HPDE6-E6E7 (cell line): ENCODE measurements at regions not wholly inside any gene's neighbourhood (a gene's known extent, or its start where the extent isn't known, plus 50 kb on each side); places are given as distances from the start of the nearest gene placed in this dataset.

Source experiments
- DNase-seq: peaks from one replicate; pipeline ENCODE4 v3.0.0; 2011; ENCODE audit warnings: missing footprints; ENCODE audit errors: extremely low spot score

- DNase-seq, result no peak
These were observed 396.1 kb upstream of the PLXNA2 start for GRCh38 chr1:208640295-208640694.

- no peak for DNase-seq
These were observed 397.5 kb upstream of the PLXNA2 start for GRCh38 chr1:208641579-208642280.

GRCh38 chr1:208643005-208643597, 398.9 kb upstream of the PLXNA2 start:
- DNase-seq, result no peak

GRCh38 chr1:208644401-208645160, 400.4 kb upstream of the PLXNA2 start:
- no peak for DNase-seq

GRCh38 chr1:208646431-208646830, 402.2 kb upstream of the PLXNA2 start:
- no peak for DNase-seq

GRCh38 chr1:208648146-208648545, 404.0 kb upstream of the PLXNA2 start:
- no peak for DNase-seq

- peak; percentile 60 for DNase-seq
These were observed 408.3 kb upstream of the PLXNA2 start for GRCh38 chr1:208652296-208653160.

GRCh38 chr1:208653426-208653825, 409.2 kb upstream of the PLXNA2 start:
- DNase-seq, result no peak

- DNase-seq, result no peak
These were observed 410.1 kb upstream of the PLXNA2 start for GRCh38 chr1:208654241-208654640.

- no peak for DNase-seq
These were observed 421.8 kb upstream of the PLXNA2 start for GRCh38 chr1:208665936-208666335.

GRCh38 chr1:208668991-208669390, 424.8 kb upstream of the PLXNA2 start:
- no peak for DNase-seq

GRCh38 chr1:208670778-208671177, 426.6 kb upstream of the PLXNA2 start:
- DNase-seq, result no peak

- no peak for DNase-seq
These were observed 437.9 kb upstream of the PLXNA2 start for GRCh38 chr1:208681878-208682663.

GRCh38 chr1:208682664-208683013, 438.5 kb upstream of the PLXNA2 start:
- DNase-seq, result no peak

GRCh38 chr1:208683141-208683540, 439.0 kb upstream of the PLXNA2 start:
- no peak for DNase-seq

- no peak for DNase-seq
These were observed 440.0 kb upstream of the PLXNA2 start for GRCh38 chr1:208684192-208684591.

GRCh38 chr1:208686592-208686991, 442.4 kb upstream of the PLXNA2 start:
- no peak for DNase-seq

- DNase-seq, result no peak
These were observed 444.6 kb upstream of the PLXNA2 start for GRCh38 chr1:208688656-208689315.

- DNase-seq, result no peak
These were observed 446.8 kb upstream of the PLXNA2 start for GRCh38 chr1:208691012-208691411.

- DNase-seq, result no peak
These were observed 465.8 kb upstream of the PLXNA2 start for GRCh38 chr1:208709981-208710380.

GRCh38 chr1:208714323-208714722, 470.1 kb upstream of the PLXNA2 start:
- no peak for DNase-seq
